HG02623 (cell line): ENCODE measurements at regions not wholly inside any gene's neighbourhood (a gene's known extent, or its start where the extent isn't known, plus 50 kb on each side); places are given as distances from the start of the nearest gene placed in this dataset.

Experiments used
- ATAC-seq: cut with Tn5 transposase; IDR thresholded peaks from one replicate; pipeline ENCODE4 v1.9.1; 2021; ENCODE audit warnings: moderate library complexity; ENCODE audit not compliant: unreplicated experiment

DNA sequence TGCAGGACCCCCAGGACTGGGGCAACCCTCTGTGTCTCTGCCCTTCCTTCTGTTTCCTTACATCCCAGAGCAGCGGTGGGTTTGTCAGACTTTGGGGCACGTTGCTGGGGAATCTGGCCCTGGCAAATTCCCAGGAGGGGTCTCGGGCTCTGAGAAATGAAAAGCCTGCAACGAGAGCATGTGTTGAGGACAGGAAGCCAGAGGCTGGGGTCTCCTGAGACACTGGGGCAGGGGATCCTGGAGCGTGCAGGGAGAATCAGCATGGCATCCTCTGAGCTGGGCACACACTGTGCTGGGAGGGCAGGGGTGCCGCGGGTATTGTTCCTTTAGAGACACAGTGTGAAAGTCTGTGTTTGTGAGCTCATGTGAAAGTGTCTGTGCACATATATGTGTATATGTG, 279.9 kb upstream of the PPP2R2D start:
- ATAC-seq, result no peak

DNA sequence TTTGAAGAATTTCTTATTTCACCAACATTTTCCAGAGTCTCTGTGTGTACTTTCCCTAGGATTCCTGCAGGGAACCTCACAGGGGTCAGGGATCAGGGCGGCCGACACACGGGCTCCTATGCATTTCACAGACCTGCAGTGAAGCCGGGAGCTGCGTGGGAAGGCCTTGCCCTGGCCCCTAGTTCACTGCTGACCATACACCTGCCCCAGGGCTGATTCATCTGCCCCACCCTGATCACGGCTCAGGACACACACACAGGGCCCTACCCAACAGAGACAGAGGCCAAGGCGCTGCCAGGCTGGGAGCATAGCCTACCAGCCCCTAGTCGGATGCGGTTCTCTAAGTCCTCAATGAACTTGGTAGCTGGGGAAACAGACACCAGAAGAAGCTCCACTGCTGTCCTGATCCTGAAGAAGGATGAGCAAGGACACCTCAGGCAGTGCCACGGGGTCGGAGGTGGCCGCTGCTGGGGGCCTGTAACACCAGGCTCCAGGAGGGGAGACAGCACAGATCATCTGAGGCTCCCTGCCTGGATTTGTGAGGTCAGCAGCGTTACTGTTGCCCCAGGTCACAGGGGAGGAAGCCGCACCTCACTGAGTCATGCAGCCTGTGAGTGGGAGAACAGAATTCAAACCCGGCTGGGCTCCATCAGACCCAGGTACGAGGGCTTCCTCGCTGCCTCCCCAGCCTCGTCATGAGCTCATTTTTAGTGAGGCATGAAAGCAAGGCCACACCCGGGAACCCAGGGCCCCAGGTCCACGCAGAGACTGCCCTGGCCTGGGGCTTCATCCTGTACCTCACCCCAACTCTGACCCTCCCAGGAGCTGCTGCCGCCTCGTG, 278.8 kb upstream of the PPP2R2D start:
- no peak for ATAC-seq

DNA sequence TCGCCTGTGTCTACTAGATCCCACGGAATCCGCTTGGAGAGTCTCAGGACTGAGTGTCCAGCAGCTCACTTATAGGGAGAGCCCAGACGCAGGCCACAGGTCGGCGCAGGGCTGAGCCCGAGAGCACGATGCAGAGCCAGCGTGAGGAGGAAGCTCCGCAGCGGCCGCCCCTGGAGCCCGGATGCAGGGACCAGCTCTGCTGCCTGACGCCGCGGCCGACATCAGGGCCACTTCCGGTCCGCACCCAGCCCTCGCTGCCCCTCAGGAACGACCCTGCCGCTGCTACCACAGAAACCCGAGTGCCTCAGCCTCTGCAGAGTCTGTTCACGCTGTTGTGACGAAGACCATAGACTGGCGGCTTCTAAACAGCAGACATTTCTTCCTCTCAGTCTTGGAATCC, 275.8 kb upstream of the PPP2R2D start:
- ATAC-seq, result no peak

DNA sequence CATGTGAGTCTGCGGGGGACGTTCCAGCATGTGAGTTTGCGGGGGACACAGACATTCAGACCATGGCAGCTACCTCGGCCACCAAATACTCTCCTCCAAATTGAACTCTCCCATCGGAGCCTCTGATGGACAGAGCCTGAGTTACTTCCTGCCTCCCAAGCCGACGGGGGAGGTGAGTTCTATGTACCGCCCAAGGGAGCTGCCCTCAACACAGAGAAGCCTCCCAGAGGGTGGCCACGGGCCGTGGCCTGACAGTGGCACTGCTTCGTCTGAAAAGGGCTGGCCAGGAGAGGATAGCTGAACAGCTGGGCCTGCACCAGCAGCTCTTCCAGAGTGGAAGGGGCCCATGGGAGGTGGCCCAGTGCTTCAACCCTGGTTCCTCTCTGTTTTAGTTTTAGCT, 274.5 kb upstream of the PPP2R2D start:
- ATAC-seq, result no peak

DNA sequence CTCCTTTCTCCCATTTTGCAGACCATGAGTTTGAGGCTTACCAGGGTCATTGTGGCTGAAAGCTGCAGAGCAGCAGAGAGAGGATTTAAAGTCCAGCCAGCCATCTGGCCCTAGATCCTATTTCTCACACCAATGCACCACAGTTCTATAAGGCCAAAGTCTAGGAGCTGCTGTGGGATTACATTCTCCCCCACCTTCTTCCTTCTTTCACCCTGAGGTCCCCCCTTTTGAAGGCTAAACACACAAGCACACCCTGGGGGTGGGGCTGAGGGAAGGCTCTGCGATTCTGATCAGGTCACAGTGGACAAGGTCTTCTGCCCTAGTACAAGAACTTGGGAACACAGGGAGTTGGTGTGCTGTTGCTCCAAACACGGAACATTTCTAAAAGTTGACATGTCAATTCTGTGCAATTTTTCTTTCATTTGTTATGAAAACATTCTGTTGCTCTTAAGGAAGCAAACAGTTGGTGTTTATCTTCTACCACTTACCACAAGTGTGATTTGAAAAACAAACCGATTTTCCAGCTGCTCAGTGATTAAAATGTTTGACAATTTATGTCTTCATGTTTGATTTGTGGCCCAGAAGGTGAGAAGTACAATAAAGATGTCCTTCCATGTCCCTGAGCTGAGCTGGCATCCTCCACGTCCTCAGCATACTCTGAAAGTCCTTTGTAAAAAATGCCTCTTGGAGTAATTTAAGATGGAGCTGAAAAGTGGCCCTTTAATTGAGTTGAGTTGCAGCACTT, 271.6 kb upstream of the PPP2R2D start:
- ATAC-seq, result no peak

DNA sequence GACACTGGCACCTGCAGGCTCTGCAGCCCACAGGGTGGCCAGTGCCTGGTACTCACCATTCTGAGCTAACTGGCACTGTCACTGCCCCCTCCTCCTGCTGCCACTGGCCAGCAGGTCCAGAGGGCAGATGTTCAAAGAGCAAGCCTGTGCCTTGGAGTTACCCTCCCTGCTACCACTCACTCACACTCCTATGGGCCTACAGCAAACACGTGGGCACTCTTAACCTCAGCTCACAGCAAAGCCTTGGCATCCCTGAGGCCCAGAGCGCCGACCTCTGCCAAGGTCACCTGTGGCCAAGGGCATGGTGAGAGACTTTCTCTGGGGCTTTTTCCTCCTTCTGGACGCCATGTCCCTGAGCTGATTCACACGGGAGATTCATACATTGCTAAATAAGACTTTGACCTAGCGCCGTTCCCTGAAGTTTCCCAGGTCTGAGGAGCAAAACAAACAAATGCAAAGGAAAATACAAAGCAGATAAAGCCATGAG, 270.0 kb upstream of the PPP2R2D start:
- no peak for ATAC-seq

DNA sequence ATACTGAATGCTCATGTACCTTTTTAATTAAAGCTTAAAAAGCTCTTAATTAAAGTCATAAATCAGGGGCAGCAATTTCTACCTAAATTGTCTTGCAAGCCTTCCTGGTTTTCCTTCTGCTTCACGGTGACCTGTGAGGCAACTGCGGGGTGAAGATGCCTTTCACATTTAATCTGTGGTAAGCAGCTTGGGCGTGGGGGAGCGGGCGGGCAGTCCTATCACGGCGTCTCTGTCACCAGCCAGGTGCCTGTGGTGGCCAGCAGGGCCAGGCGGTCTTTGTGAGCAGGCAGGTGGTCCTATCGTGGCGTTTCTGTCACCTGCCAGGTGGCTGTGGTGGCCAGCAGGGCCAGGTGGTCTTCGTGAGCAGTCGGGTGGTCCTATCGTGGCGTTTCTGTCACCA, 269.2 kb upstream of the PPP2R2D start:
- ATAC-seq, result no peak

DNA sequence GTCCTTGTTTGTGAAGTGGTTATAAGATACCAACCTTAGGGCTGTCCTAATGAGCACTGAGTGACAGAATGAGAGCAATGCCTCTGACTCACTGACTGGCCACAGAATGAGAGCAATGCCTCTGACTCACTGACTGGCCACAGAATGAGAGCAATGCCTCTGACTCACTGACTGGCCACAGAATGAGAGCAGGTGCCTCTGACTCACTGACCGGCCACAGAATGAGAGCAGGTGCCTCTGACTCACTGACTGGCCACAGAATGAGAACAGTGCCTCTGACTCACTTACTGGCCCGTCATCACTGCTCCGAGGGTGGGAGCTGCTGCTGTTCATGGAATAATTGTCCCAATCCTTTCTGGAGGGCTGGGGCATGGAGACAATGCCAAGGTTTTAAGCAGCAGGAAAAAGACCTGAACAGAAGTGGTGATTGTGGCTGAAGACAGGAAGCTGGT, 265.2 kb upstream of the PPP2R2D start:
- ATAC-seq, result no peak

DNA sequence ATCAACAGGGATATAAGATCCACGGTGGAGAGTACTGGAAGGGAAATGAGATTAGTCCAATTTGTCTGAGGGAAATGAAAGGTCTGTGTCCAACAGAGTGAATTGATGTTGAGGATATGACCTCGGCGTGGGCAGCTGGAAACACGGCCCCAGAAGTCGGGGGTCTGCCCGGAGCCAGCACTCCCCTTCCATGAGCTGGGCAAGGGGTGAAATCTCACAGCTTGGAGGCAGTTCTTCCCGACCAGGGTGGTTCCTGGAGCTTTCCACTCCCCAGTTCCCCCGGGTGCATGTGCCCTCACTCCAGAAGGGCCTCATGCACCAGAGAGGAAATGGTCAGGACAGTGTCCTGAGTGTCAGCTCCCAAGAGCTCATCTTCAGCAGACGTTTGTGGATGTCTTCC, 264.7 kb upstream of the PPP2R2D start:
- ATAC-seq, result no peak

DNA sequence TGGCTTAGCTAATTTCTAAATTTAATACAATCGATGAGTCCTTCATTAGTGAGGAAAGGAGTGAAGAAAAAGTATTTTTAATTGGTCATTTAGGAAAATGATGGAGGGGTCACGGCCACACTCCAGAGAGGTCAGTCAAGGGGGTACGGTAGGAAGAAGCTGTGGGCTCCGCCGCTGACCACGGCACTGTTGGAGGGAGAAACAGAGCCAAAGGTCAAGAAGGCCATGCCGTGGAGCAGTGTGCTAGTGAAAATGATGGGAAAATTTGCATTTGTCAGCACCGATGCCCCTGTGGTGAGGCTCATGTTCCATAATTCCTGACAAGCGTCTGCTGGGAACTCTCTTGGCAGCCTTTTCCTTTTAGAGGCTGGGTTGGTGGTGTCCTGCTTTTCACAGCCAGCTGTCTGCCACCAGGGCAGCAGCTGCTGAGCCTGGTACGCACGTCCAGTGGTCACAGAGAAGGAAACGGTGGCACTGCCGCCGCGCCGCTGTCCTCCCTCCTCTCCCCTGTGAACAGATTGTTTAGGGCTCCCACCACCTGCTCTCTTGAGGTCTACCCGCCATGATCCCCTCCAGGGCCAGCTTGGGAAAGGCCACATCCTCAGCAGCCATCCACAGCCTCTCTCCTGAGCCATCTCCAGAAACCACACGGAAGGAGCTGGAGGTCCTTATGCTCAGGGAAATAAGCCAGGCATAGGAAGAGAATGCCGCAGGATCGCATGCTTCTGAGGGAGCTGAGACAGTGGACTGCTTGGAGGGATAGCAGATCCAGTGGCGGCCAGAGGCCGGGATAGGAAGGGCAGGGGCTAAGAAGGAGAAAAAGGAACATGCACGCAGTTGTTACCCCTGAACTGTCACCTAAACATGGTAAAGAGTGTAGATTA, 263.7 kb upstream of the PPP2R2D start:
- no peak for ATAC-seq

DNA sequence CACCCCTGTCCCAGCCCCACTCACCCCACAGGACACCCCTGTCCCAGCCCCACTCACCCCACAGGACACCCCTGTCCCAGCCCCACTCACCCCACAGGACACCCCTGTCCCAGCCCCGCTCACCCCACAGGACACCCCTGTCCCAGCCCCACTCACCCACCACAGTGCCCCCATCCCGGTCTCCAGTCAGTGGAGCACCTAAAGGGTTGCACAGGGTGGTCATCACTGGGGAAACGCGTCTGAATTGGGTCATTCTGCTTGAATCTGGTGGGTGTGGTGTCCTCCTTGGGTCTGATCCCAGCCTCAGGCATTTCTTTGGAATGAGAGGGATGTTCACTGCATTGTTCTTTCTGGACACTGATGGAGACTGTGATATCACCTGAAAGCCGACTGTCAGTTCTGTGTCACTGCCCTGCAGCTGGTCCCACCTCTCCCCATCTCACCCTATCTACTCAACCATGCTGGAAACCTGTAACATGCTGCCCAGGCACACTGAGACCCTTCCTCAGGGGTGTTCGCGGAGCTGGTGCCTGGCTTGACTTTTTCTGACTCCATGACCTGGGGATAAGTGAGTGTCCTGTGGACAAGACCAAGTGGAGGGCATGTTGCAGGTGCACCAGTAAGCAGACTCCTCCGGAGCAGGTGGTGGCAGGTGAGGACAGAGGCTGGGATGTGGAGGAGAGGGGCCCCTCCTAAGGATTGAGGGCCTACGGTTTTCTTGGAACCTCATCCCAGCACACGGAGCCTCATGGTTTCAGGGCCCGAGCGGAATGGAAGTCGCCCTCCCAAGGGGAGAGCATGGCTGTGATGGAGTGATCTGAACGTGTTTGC, 262.5 kb upstream of the PPP2R2D start:
- ATAC-seq, result no peak

DNA sequence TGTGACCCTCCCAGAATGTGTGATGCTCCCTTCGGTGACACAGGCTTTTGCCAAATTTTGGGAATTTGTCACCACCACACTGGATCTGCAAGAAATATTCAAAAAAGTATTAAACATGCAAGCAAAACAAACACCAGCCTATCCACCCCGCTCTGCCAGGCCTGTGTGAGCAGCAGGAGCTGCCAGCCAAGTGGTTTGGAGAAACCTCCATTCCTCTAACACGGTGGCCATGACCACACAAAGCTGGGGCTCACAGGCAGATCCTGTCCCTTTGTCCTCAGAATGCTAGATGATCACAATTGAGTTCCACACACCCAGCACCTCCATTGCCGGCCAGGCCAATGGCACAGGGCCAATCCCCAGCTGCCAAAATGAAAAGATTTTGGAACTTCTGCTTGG, 261.9 kb upstream of the PPP2R2D start:
- ATAC-seq, result no peak

DNA sequence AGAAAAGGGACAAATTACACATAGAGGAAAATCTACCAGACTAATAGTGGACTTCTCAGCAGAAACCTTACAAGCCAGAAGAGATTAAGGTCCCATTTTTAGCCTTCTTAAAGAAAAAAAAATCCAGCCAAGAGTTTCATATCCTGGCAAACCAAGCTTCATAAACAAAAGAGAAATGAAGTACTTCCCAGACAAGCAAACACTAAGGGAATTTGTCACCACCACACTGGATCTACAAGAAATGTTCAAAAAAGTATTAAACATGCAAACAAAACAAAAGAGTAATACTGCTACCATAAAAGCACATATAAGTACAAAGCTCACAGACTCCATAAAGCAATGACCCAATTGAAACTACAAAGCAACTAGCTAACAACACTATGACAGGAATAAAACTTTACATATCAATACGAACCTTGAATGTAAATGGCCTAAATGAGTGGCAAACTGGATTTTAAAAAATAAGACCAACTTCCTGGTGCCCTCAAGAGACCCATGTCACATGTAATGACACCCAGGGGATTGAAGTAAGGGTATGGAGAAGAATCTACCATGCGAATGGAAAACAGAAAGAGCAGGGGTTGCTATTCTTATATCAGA, 260.7 kb upstream of the PPP2R2D start:
- no peak for ATAC-seq

DNA sequence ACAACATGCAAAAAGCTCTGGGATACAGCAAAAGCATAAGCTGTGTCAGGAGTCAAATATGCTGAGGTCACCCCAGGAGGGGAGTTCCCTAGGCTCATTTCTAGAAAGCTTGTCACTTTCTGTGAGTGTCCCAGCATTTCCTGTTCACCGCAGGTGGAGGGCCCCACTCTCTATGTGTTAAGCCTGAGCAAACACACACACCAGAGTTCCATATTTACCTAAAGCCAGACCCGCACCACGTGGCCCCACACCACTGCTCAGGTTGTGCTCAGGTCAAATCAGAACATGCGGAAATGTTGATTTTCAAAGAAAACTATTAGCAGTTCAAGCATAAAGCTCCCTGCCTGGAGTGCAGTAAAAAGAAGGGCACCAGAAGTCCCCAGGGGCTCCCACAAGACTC, 259.6 kb upstream of the PPP2R2D start:
- ATAC-seq, result peak; percentile 98

DNA sequence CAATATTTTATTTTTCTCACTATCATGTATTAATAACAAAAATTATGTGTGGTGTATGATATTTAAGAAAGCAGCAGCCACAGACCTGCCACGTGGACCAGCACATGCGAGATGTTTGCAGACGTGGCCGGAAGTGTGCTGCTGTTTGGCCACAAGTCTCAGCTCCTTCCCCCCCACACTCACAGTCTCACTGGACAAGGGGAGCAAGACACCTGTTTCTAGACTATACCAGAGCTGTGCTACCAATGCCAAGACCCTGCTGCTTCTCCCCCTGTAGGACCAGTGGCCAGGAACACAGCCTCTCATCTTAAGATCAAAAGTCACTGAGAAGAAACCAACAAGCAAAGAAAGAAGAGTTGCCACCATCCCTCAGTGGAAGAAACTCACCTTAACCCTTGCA, 258.9 kb upstream of the PPP2R2D start:
- ATAC-seq, result no peak

DNA sequence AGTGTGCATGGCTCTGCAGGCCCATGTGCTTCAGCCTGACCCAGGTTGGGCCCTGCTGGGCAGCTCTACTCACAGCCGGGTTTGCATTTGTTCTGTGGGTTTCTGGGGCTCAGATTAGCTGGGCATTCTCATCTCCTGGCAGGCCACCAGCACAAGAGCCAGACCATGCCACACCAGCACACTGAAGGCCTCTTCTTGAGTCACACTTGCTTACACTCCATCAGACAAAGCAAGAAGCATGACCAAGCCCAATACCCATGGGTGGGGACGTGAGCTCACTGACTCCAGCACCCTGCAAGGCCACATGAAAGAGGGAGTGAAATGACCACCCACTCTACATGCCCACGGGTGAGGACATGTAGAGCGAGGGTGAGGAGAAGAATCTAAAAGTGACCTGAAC, 257.8 kb upstream of the PPP2R2D start:
- ATAC-seq, result no peak

DNA sequence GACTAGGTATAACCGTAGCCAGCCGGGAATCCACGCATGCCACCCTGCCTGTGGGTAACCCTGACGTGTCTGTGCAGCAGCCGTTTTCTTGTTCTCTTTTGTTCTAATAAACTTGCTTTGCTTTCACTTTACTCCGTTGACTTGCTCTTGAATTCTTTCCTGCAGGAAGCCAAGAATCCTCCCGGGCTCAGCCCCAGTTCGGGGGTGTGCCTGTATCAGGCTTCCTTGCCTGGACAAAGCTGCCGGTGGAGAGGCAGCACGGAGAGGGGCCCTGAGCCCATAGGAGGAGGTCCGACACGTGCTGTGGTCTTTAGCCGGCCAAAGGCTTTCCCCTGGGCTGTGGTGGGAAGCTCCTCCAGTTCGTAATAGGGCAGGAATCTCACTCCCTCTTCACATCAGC, 256.5 kb upstream of the PPP2R2D start:
- no peak for ATAC-seq

DNA sequence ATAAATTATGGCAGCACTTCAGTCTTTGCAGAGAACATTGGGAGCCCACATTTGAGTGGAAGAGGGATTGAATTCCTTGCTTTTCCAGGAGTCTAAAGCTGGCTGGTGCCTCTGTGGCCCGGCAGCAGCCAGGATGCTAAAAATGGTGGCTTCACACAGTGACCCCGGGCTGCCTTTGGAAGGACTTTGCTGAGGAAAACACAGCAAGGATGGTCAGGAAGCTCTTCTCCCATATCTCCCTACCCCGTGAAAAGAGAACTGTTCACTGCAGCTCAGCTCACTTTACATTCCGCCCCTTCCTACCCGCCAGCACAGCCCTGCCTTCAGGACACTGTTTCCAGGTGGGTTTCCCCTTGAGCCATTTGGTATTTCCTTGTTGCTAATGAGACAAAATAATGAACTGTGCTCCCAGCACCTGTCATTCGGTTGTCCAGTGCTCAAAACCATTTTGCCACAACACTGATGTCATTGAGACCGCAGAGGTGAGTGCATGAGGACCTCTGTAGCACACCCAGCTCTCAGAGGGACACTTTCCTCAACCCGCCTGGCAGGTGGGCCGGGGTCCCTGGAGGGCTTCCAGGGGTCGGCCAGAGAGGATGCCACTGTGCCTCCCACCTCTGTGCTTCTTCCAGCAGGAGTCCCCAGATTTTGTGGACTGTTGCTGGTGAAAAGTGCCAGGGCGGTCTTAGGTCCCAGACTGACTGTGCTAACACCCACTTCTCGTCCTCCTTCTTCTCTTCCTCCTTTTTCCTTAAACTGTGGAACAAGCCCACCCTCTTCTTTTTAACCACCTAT, 255.7 kb upstream of the PPP2R2D start:
- no peak for ATAC-seq

DNA sequence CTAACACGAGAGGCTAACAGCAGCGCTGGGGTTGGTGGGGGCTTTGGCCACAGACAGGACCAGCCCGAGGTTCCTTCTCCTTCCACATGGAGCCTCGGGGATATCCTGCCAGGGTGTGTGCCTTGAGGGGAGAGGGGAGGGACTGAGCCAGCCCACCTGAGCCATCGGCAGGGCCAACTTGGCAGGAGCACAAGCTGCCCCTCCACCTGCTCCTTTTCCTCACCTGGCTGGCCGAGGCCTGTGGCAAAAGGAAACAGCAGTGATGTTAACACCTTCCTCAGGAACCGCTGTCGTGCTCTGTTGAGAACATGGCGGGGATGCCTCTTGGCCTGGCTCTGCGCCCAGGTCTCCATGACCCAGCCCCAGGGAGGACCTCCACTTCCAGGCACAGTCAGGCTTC, 255.1 kb upstream of the PPP2R2D start:
- no peak for ATAC-seq
